GM23338 (cell line): ENCODE measurements at regions not wholly inside any gene's neighbourhood (a gene's known extent, or its start where the extent isn't known, plus 50 kb on each side); places are given as distances from the start of the nearest gene placed in this dataset.
A peak's percentile ranks its signal among the peaks of the same experiment; 100 is the strongest.

Experiments
- ATAC-seq: fragments of 200-7000 bp; cut with Tn5 transposase; 3 replicates; pipeline ENCODE4 v1.9.1; 2020
- DNase-seq: peaks from one replicate; pipeline ENCODE4 v3.0.0-alpha.2; 2015; ENCODE audit warnings: low spot score
- H2AFZ ChIP-seq: fragments of 200-600 bp; sonication (generic); 2 replicates; pipeline ENCODE4 v1.8.0; 2016; ENCODE audit warnings: antibody characterized with exemption, mild to moderate bottlenecking, moderate library complexity
- H3F3A ChIP-seq: fragments of 200-600 bp; sonication (generic); replicated peaks from 2 replicates; pipeline ENCODE4 v1.8.0; 2017; ENCODE audit warnings: antibody characterized with exemption, mixed run types, low read depth
- H3K27ac ChIP-seq: fragments of 200-600 bp; sonication (generic); 2 replicates; pipeline ENCODE4 v1.6.1; 2016; ENCODE audit warnings: low read depth
- H3K27me3 ChIP-seq: fragments of 200-600 bp; sonication (generic); 2 replicates; pipeline ENCODE4 v1.8.0; 2016; ENCODE audit warnings: mild to moderate bottlenecking, mixed run types, moderate library complexity; ENCODE audit not compliant: insufficient read depth
- H3K36me3 ChIP-seq: fragments of 200-600 bp; sonication (generic); 2 replicates; pipeline ENCODE4 v1.8.0; 2016; ENCODE audit warnings: mild to moderate bottlenecking; ENCODE audit not compliant: insufficient read depth
- H3K4me1 ChIP-seq: fragments of 200-600 bp; sonication (generic); 2 replicates; pipeline ENCODE4 v1.8.0; 2016; ENCODE audit warnings: mild to moderate bottlenecking, moderate library complexity; ENCODE audit not compliant: insufficient read depth
- H3K4me2 ChIP-seq: fragments of 200-600 bp; sonication (generic); 2 replicates; pipeline ENCODE4 v1.7.1; 2017; ENCODE audit warnings: mixed run types
- H3K4me3 ChIP-seq: fragments of 200-600 bp; sonication (generic); 2 replicates; pipeline ENCODE4 v1.6.1; 2016; ENCODE audit warnings: mixed run types
- H3K79me2 ChIP-seq: fragments of 200-600 bp; sonication (generic); replicated peaks from 2 replicates; pipeline ENCODE4 v1.8.0; 2017; ENCODE audit warnings: mild to moderate bottlenecking; ENCODE audit not compliant: insufficient read depth
- H3K9me2 ChIP-seq: fragments of 200-600 bp; sonication (generic); 2 replicates; pipeline ENCODE4 v1.8.0; 2017; ENCODE audit not compliant: insufficient read depth
- H4K20me1 ChIP-seq: fragments of 200-600 bp; sonication (generic); replicated peaks from 2 replicates; pipeline ENCODE4 v1.8.0; 2017; ENCODE audit warnings: mild to moderate bottlenecking; ENCODE audit not compliant: insufficient read depth
- H3K27ac Mint-ChIP-seq: 2 replicates; pipeline ENCODE4 v1.8.0; 2020; ENCODE audit warnings: inconsistent platforms, mild to moderate bottlenecking, moderate library complexity, mixed read lengths
- H3K27me3 Mint-ChIP-seq: 3 replicates; pipeline ENCODE4 v1.8.0; 2022; ENCODE audit warnings: low read depth, mild to moderate bottlenecking, moderate library complexity, mixed read lengths, inconsistent platforms; ENCODE audit not compliant: insufficient read depth, poor library complexity
- H3K36me3 Mint-ChIP-seq: 3 replicates; pipeline ENCODE4 v1.8.0; 2021; ENCODE audit warnings: low read depth, mild to moderate bottlenecking, inconsistent platforms, moderate library complexity, mixed read lengths
- H3K4me1 Mint-ChIP-seq: 3 replicates; pipeline ENCODE4 v1.8.0; 2020; ENCODE audit warnings: mild to moderate bottlenecking, inconsistent platforms, mixed read lengths
- H3K4me3 Mint-ChIP-seq: 3 replicates; pipeline ENCODE4 v1.8.0; 2021; ENCODE audit warnings: moderate library complexity, mild to moderate bottlenecking, inconsistent platforms, mixed read lengths
- H3K9me3 Mint-ChIP-seq: 3 replicates; pipeline ENCODE4 v1.8.0; 2020; ENCODE audit warnings: moderate library complexity, mild to moderate bottlenecking, inconsistent platforms, mixed read lengths
- CREB1 ChIP-seq: fragments of 250-450 bp; sonication (Bioruptor Pico); IDR thresholded peaks from 2 replicates; pipeline ENCODE4 v1.5.0; 2020; ENCODE audit warnings: low read depth, mild to moderate bottlenecking, moderate library complexity
- CTCF ChIP-seq, 2 experiments: fragments of 200-600 bp in 1 of 2; sonication (generic) in 1 of 2; conservative IDR thresholded peaks; 2 replicates each; pipeline versions ENCODE4 v1.5.1 to v1.6.1; 2016 to 2017; ENCODE audit warnings: antibody characterized with exemption in 2 of 2, low read depth in 2 of 2, mild to moderate bottlenecking in 2 of 2, moderate library complexity in 1 of 2
- EZH2 ChIP-seq: fragments of 200-600 bp; sonication (generic); IDR thresholded peaks from one replicate; pipeline ENCODE4 v1.8.0; 2017; ENCODE audit warnings: antibody characterized with exemption, mild to moderate bottlenecking, low read depth; ENCODE audit not compliant: unreplicated experiment
- EZH2phosphoT487 ChIP-seq: fragments of 200-600 bp; sonication (generic); IDR thresholded peaks from one replicate; pipeline ENCODE4 v1.8.1; 2018; ENCODE audit warnings: antibody characterized with exemption; ENCODE audit not compliant: unreplicated experiment
- JUNB ChIP-seq: IDR thresholded peaks from one replicate; pipeline ENCODE4 v1.6.1; 2016; ENCODE audit warnings: antibody characterized with exemption; ENCODE audit not compliant: unreplicated experiment
- NANOG ChIP-seq: IDR thresholded peaks from 2 replicates; pipeline ENCODE4 v1.6.1; 2016; ENCODE audit warnings: antibody characterized with exemption, borderline replicate concordance
- POLR2AphosphoS5 ChIP-seq: IDR thresholded peaks from 2 replicates; pipeline ENCODE4 v1.6.1; 2016; ENCODE audit warnings: antibody characterized with exemption, low read depth
- STAT1 ChIP-seq: IDR thresholded peaks from one replicate; pipeline ENCODE4 v1.6.1; 2016; ENCODE audit warnings: antibody characterized with exemption; ENCODE audit not compliant: unreplicated experiment
- ZNF114 ChIP-seq: fragments of 250-450 bp; sonication (Bioruptor Pico); IDR thresholded peaks from 2 replicates; pipeline ENCODE4 v1.5.0; 2020; ENCODE audit warnings: mild to moderate bottlenecking, moderate library complexity
- ZNF331 ChIP-seq: fragments of 250-450 bp; sonication (Bioruptor Pico); IDR thresholded peaks from 2 replicates; pipeline ENCODE4 v1.5.0; 2020; ENCODE audit warnings: low read depth, mild to moderate bottlenecking, moderate library complexity
- TF ChIP-seq, protein P1 (sequence below): IDR thresholded peaks from one replicate; pipeline ENCODE4 v1.6.1; 2018; ENCODE audit warnings: antibody characterized with exemption; ENCODE audit not compliant: unreplicated experiment
- TF ChIP-seq, protein P2 (sequence below): IDR thresholded peaks from 2 replicates; pipeline ENCODE4 v1.6.1; 2016; ENCODE audit warnings: antibody characterized with exemption
- TF ChIP-seq, protein P3 (sequence below): fragments of 250-450 bp; sonication (Bioruptor Pico); IDR thresholded peaks from 2 replicates; pipeline ENCODE4 v1.5.0; 2020; ENCODE audit warnings: mild to moderate bottlenecking, moderate library complexity

DNA sequence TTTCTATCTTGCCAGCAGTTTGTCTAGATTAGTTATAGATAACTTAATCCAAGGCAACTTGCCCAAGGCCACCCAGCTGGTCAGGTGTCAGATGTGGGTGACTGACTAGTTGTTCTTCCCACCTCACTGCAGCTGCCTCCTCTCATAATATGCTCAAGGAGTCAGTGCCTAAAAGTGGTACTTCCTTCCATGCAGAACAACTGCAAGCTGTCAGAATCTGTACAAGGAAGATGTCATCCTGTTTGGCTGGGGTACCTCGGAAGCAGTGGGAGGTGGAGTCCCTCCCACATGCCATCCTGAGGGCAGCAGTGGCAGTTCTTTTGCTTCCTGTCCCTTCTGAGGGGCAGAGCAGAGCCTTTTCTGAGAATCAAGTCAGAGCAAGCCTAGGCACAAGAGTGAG lies 193.2 kb upstream of the RFC3 start:
- no peaks in the 10 kb centered on the region for H3K4me1 Mint-ChIP-seq
- H3K79me2 ChIP-seq = no peaks in the 10 kb centered on the region
- no peak overlapping the region for H3K27ac ChIP-seq
- no peaks in the 10 kb centered on the region for H3F3A ChIP-seq
- ATAC-seq (no peak), DNase-seq (no peak)
- H3K4me2 ChIP-seq = no peak overlapping the region
- no peaks in the 10 kb centered on the region for H3K27me3 ChIP-seq
- H2AFZ ChIP-seq = peak overlapping the region; percentile 23; the same call in 1 of the 2 replicates
- no peaks in the 10 kb centered on the region for H3K36me3 Mint-ChIP-seq
- no peak overlapping the region for H3K27ac Mint-ChIP-seq
- H3K9me2 ChIP-seq = no peaks in the 10 kb centered on the region
- no peaks in the 10 kb centered on the region for H3K4me1 ChIP-seq
- no peak overlapping the region for H3K4me3 Mint-ChIP-seq
- TF ChIP-seq EZH2 (no peak), CREB1 (CRISPR knock-in tag) (no peak), NANOG (no peak), CTCF (conservative IDR thresholded peaks at IDR 0.05; ENCODE audit: low read depth in 2 of 2) (no peak), POLR2AphosphoS5 (no peak), STAT1 (no peak), EZH2phosphoT487 (no peak), ZNF114 (CRISPR knock-in tag) (no peak), ZNF331 (CRISPR knock-in tag) (no peak), JUNB (no peak)
- TF ChIP-seq, protein P1, sequence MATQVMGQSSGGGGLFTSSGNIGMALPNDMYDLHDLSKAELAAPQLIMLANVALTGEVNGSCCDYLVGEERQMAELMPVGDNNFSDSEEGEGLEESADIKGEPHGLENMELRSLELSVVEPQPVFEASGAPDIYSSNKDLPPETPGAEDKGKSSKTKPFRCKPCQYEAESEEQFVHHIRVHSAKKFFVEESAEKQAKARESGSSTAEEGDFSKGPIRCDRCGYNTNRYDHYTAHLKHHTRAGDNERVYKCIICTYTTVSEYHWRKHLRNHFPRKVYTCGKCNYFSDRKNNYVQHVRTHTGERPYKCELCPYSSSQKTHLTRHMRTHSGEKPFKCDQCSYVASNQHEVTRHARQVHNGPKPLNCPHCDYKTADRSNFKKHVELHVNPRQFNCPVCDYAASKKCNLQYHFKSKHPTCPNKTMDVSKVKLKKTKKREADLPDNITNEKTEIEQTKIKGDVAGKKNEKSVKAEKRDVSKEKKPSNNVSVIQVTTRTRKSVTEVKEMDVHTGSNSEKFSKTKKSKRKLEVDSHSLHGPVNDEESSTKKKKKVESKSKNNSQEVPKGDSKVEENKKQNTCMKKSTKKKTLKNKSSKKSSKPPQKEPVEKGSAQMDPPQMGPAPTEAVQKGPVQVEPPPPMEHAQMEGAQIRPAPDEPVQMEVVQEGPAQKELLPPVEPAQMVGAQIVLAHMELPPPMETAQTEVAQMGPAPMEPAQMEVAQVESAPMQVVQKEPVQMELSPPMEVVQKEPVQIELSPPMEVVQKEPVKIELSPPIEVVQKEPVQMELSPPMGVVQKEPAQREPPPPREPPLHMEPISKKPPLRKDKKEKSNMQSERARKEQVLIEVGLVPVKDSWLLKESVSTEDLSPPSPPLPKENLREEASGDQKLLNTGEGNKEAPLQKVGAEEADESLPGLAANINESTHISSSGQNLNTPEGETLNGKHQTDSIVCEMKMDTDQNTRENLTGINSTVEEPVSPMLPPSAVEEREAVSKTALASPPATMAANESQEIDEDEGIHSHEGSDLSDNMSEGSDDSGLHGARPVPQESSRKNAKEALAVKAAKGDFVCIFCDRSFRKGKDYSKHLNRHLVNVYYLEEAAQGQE = no peak
- TF ChIP-seq, protein P2, sequence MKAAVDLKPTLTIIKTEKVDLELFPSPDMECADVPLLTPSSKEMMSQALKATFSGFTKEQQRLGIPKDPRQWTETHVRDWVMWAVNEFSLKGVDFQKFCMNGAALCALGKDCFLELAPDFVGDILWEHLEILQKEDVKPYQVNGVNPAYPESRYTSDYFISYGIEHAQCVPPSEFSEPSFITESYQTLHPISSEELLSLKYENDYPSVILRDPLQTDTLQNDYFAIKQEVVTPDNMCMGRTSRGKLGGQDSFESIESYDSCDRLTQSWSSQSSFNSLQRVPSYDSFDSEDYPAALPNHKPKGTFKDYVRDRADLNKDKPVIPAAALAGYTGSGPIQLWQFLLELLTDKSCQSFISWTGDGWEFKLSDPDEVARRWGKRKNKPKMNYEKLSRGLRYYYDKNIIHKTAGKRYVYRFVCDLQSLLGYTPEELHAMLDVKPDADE = no peak
- TF ChIP-seq, protein P3, sequence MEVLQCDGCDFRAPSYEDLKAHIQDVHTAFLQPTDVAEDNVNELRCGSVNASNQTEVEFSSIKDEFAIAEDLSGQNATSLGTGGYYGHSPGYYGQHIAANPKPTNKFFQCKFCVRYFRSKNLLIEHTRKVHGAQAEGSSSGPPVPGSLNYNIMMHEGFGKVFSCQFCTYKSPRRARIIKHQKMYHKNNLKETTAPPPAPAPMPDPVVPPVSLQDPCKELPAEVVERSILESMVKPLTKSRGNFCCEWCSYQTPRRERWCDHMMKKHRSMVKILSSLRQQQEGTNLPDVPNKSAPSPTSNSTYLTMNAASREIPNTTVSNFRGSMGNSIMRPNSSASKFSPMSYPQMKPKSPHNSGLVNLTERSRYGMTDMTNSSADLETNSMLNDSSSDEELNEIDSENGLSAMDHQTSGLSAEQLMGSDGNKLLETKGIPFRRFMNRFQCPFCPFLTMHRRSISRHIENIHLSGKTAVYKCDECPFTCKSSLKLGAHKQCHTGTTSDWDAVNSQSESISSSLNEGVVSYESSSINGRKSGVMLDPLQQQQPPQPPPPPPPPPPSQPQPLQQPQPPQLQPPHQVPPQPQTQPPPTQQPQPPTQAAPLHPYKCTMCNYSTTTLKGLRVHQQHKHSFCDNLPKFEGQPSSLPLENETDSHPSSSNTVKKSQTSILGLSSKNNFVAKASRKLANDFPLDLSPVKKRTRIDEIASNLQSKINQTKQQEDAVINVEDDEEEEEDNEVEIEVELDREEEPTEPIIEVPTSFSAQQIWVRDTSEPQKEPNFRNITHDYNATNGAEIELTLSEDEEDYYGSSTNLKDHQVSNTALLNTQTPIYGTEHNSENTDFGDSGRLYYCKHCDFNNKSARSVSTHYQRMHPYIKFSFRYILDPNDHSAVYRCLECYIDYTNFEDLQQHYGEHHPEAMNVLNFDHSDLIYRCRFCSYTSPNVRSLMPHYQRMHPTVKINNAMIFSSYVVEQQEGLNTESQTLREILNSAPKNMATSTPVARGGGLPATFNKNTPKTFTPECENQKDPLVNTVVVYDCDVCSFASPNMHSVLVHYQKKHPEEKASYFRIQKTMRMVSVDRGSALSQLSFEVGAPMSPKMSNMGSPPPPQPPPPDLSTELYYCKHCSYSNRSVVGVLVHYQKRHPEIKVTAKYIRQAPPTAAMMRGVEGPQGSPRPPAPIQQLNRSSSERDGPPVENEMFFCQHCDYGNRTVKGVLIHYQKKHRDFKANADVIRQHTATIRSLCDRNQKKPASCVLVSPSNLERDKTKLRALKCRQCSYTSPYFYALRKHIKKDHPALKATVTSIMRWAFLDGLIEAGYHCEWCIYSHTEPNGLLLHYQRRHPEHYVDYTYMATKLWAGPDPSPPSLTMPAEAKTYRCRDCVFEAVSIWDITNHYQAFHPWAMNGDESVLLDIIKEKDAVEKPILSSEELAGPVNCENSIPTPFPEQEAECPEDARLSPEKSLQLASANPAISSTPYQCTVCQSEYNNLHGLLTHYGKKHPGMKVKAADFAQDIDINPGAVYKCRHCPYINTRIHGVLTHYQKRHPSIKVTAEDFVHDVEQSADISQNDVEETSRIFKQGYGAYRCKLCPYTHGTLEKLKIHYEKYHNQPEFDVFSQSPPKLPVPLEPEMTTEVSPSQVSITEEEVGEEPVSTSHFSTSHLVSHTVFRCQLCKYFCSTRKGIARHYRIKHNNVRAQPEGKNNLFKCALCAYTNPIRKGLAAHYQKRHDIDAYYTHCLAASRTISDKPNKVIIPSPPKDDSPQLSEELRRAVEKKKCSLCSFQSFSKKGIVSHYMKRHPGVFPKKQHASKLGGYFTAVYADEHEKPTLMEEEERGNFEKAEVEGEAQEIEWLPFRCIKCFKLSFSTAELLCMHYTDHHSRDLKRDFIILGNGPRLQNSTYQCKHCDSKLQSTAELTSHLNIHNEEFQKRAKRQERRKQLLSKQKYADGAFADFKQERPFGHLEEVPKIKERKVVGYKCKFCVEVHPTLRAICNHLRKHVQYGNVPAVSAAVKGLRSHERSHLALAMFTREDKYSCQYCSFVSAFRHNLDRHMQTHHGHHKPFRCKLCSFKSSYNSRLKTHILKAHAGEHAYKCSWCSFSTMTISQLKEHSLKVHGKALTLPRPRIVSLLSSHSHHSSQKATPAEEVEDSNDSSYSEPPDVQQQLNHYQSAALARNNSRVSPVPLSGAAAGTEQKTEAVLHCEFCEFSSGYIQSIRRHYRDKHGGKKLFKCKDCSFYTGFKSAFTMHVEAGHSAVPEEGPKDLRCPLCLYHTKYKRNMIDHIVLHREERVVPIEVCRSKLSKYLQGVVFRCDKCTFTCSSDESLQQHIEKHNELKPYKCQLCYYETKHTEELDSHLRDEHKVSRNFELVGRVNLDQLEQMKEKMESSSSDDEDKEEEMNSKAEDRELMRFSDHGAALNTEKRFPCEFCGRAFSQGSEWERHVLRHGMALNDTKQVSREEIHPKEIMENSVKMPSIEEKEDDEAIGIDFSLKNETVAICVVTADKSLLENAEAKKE (CRISPR knock-in tag) = no peak
- H3K27me3 Mint-ChIP-seq = no peaks in the 10 kb centered on the region
- no peaks in the 10 kb centered on the region for H3K9me3 Mint-ChIP-seq
- H4K20me1 ChIP-seq = no peaks in the 10 kb centered on the region
- H3K36me3 ChIP-seq = no peaks in the 10 kb centered on the region
- H3K4me3 ChIP-seq = no peak overlapping the region
